Endothelial cell of umbilical vein (primary cell): ENCODE measurements at regions not wholly inside any gene's neighbourhood (a gene's known extent, or its start where the extent isn't known, plus 50 kb on each side); places are given as distances from the start of the nearest gene placed in this dataset.

Experiments
- BruUV-seq: library from RNA; stranded (reverse); fragments of 400-500 nt; replicated peaks from 2 replicates; lab custom pipeline; 2021; lab: Mats Ljungman, UMichigan
- CTCF ChIA-PET: fragments of 300-600, 350-600 bp; sonication (Branson Sonifier 250); formaldehyde crosslinking; loops from one replicate; lab custom pipeline; 2021; ENCODE audit warnings: antibody characterized with exemption, inconsistent platforms; lab: Charles Lee
- POLR2A ChIA-PET: fragments of 300-600, 350-600 bp; sonication (Branson Sonifier 250); formaldehyde crosslinking; loops from one replicate; lab custom pipeline; 2021; ENCODE audit warnings: antibody characterized with exemption, inconsistent platforms; lab: Charles Lee
- DNase-seq: peaks from one replicate; pipeline ENCODE4 v3.0.0-alpha.2; 2011; ENCODE audit warnings: low read depth, low spot score
- FAIRE-seq: peaks from 2 replicates; lab custom pipeline; 2011; peaks lifted over from hg19 to GRCh38; lab: Jason Lieb, UNC
- H2AFZ ChIP-seq: 2 replicates; pipeline ENCODE4 v1.6.0; 2012; ENCODE audit warnings: low read depth, low read length, control low read depth, inconsistent platforms
- H3K27ac ChIP-seq: 2 replicates; pipeline ENCODE4 v1.5.1; 2011; ENCODE audit warnings: low read depth, mild to moderate bottlenecking, control low read depth, low read length, moderate library complexity; ENCODE audit not compliant: insufficient read depth
- H3K27me3 ChIP-seq, 2 experiments: 2 replicates each; pipeline versions ENCODE4 v1.6.0 to v1.6.1; 2011; ENCODE audit warnings: low read length in 2 of 2, mixed read lengths in 1 of 2; ENCODE audit not compliant: control insufficient read depth in 2 of 2, insufficient read depth in 2 of 2
- H3K36me3 ChIP-seq, 2 experiments: 2 replicates in 1 of 2; 3 replicates in 1 of 2; pipeline ENCODE4 v1.5.1; 2011; ENCODE audit warnings: low read length in 2 of 2, mild to moderate bottlenecking in 1 of 2, moderate library complexity in 1 of 2; ENCODE audit not compliant: control insufficient read depth in 2 of 2, insufficient read depth in 2 of 2; ENCODE audit errors: extremely low read depth in 1 of 2
- H3K4me1 ChIP-seq: 3 replicates; pipeline ENCODE4 v1.5.1; 2011; ENCODE audit warnings: mild to moderate bottlenecking, low read length; ENCODE audit not compliant: control insufficient read depth, insufficient read depth; ENCODE audit errors: extremely low read depth
- H3K4me2 ChIP-seq: 2 replicates; pipeline ENCODE4 v1.6.1; 2011; ENCODE audit warnings: low read length, control low read depth, mixed read lengths; ENCODE audit not compliant: insufficient read depth
- H3K4me3 ChIP-seq, 3 experiments: fragments of 200-600 bp in 1 of 3; sonication (generic), shearing (Covaris generic) in 1 of 3; replicated peaks in 1 of 3; 2 replicates each; pipeline ENCODE4 v1.5.1; 2011 to 2016; ENCODE audit warnings: control low read depth in 3 of 3, low read length in 3 of 3, mild to moderate bottlenecking in 2 of 3, inconsistent platforms in 1 of 3, low read depth in 1 of 3, moderate library complexity in 1 of 3; ENCODE audit not compliant: insufficient read depth in 1 of 3
- H3K79me2 ChIP-seq: 2 replicates; pipeline ENCODE4 v1.6.0; 2012; ENCODE audit warnings: low read length, inconsistent platforms; ENCODE audit not compliant: control insufficient read depth, insufficient read depth
- H3K9ac ChIP-seq: replicated peaks from 2 replicates; pipeline ENCODE3; 2011; ENCODE audit warnings: low read length, control low read depth; ENCODE audit not compliant: insufficient read depth; ENCODE audit errors: extremely low read depth
- H3K9me1 ChIP-seq: replicated peaks from 3 replicates; pipeline ENCODE4 v1.6.0; 2011; ENCODE audit warnings: mild to moderate bottlenecking, low read length; ENCODE audit not compliant: control insufficient read depth, insufficient read depth; ENCODE audit errors: extremely low read depth
- H3K9me3 ChIP-seq: replicated peaks from 2 replicates; pipeline ENCODE4 v1.5.1; 2012; ENCODE audit warnings: low read length, inconsistent platforms; ENCODE audit not compliant: control insufficient read depth, insufficient read depth
- H4K20me1 ChIP-seq: replicated peaks from 2 replicates; pipeline ENCODE3; 2011; ENCODE audit warnings: mild to moderate bottlenecking, low read length; ENCODE audit not compliant: control insufficient read depth, insufficient read depth; ENCODE audit errors: extremely low read depth
- FOS ChIP-seq: IDR thresholded peaks from 2 replicates; pipeline ENCODE4 v1.6.1; 2011; ENCODE audit warnings: mild to moderate bottlenecking, low read length, moderate library complexity, borderline replicate concordance; ENCODE audit not compliant: insufficient read depth
- GATA2 ChIP-seq: IDR thresholded peaks from 2 replicates; pipeline ENCODE4 v1.7.0; 2011; ENCODE audit warnings: low read depth, mild to moderate bottlenecking, moderate library complexity, mixed read lengths, low read length; ENCODE audit not compliant: insufficient read length, insufficient read depth
- JUN ChIP-seq: IDR thresholded peaks from 2 replicates; pipeline ENCODE4 v1.6.1; 2011; ENCODE audit warnings: borderline replicate concordance, low read depth; ENCODE audit not compliant: insufficient read length, insufficient read depth
- MYC ChIP-seq: IDR thresholded peaks from one replicate; pipeline ENCODE4 v1.6.1; 2011; ENCODE audit warnings: mild to moderate bottlenecking, low read depth, low read length
- POLR2AphosphoS5 ChIP-seq: IDR thresholded peaks from 2 replicates; pipeline ENCODE4 v1.6.1; 2012; ENCODE audit warnings: low read depth, mild to moderate bottlenecking, control low read depth, low read length, moderate library complexity; ENCODE audit not compliant: insufficient read depth
- dilution Hi-C: fragments of 300-500 bp; cut with MboI; formaldehyde crosslinking; loops from one replicate; pipeline ENCODE4 v1.15.0; 2019; ENCODE audit warnings: low sequenced_read_pairs; ENCODE audit not compliant: extremely low pct_ligation_motif_present
- intact Hi-C: fragments of 100-400 bp; cut with micrococcal nuclease; formaldehyde crosslinking; loops from one replicate; pipeline ENCODE4 v1.10.0; 2022

DNA sequence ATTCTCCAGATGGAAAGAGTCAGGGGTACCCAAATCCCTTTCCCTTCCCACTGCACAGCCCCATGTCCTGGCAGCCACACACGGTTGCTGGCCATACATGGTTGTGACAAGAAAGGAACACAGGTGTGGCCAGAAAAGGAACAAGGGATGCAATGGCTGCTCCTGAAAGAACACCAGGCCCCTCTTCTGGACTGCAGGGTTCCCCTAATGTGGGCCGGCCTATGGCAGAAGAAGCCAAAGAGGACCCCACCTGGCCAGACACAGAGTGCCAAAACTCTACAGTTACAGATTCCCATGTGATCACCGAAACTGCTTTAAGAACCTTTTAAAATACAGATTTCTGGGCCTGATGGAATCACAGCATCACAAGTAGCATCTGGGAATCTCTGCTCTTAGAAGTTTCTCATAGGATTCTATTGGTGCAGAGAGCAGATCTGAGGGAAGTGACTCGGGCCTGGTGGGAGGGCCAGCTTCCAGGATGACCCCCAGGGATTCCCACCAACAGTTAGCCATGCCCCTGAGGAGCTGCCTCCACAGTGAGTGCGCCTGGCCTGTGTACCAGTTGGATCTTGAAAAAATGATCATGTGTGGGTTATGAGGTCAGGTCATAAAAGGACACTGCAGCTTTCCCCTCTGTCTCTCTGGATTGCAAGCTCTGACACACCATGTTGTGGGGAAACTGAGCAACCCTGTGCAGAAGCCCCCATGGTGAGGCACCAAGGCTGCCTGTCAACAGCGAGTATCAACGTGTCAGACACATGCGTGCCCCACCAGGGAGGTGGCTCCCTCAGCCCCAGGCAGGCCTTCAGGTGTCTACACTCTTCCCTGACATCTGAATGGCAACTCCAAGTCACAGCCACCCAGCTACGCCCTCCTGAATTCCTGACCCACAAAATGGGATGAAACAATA lies 89.6 kb upstream of the LANCL2 start:
- no peak overlapping the region for H3K27ac ChIP-seq
- no peak overlapping the region for H2AFZ ChIP-seq
- no peaks in the 10 kb centered on the region for H3K9me3 ChIP-seq
- dilution Hi-C loops (no loop called here), intact Hi-C loops (no loop called here)
- CTCF ChIA-PET, result interaction anchor here (1.5 to 13.6 kb wide), 2 partner anchors 21 to 141 kb away, joined by 6 to 165 read pairs; no protein-coding TSS in a partner anchor
- no peak overlapping the region for H3K9ac ChIP-seq
- no TSS peak for BruUV-seq
- H3K79me2 ChIP-seq, result no peaks in the 10 kb centered on the region
- no peak for TF ChIP-seq JUN
- TF ChIP-seq POLR2AphosphoS5, result no peak
- TF ChIP-seq GATA2, result no peak
- no peak for TF ChIP-seq MYC
- TF ChIP-seq FOS, result no peak
- H4K20me1 ChIP-seq, result no peaks in the 10 kb centered on the region
- no peak for FAIRE-seq
- POLR2A ChIA-PET, result no interaction called here
- H3K36me3 ChIP-seq, result no peaks in the 10 kb centered on the region
- H3K4me3 ChIP-seq, result no peak overlapping the region
- peaks cover 0 to 5% of the 10 kb centered on the region in 2 experiments for H3K27me3 ChIP-seq
- H3K4me1 ChIP-seq, result no peaks in the 10 kb centered on the region
- no peak for DNase-seq
- no peaks in the 10 kb centered on the region for H3K9me1 ChIP-seq
- H3K4me2 ChIP-seq, result no peak overlapping the region
